SK-N-SH treated with all-trans-retinoic acid at 6 μM for 48 hours (cell line): ENCODE measurements at regions not wholly inside any gene's neighbourhood (a gene's known extent, or its start where the extent isn't known, plus 50 kb on each side); places are given as distances from the start of the nearest gene placed in this dataset.

ENCODE experiments used
- BACH2 ChIP-seq: fragments of 250-450 bp; sonication (Bioruptor Pico); IDR thresholded peaks from 2 replicates; pipeline ENCODE4 v1.9.0; 2021; ENCODE audit warnings: mild to moderate bottlenecking, borderline replicate concordance
- CSDC2 ChIP-seq: fragments of 250-450 bp; sonication (Bioruptor Pico); IDR thresholded peaks from 2 replicates; pipeline ENCODE4 v1.5.0; 2020; ENCODE audit warnings: mild to moderate bottlenecking, moderate library complexity
- CSRNP3 ChIP-seq: fragments of 250-450 bp; sonication (Bioruptor Pico); IDR thresholded peaks from 2 replicates; pipeline ENCODE4 v1.5.1; 2021; ENCODE audit warnings: mild to moderate bottlenecking, moderate library complexity
- POU6F1 ChIP-seq: fragments of 250-450 bp; sonication (Bioruptor Pico); IDR thresholded peaks from 2 replicates; pipeline ENCODE4 v1.8.0; 2021; ENCODE audit warnings: low read depth, mild to moderate bottlenecking, moderate library complexity, borderline replicate concordance
- SNAI2 ChIP-seq: fragments of 250-450 bp; sonication (Bioruptor Pico); IDR thresholded peaks from 2 replicates; pipeline ENCODE4 v1.5.0; 2020; ENCODE audit warnings: mild to moderate bottlenecking, moderate library complexity
- ZFP3 ChIP-seq: fragments of 250-450 bp; sonication (Bioruptor Pico); IDR thresholded peaks from 2 replicates; pipeline ENCODE4 v1.5.0; 2020; ENCODE audit warnings: mild to moderate bottlenecking, moderate library complexity
- ZNF565 ChIP-seq: fragments of 450-650 bp; formaldehyde crosslinking; conservative IDR thresholded peaks from 2 replicates; pipeline ENCODE4 v1.5.0; 2020; ENCODE audit warnings: low read depth, mild to moderate bottlenecking, moderate library complexity
- ZNF8 ChIP-seq: fragments of 450-650 bp; formaldehyde crosslinking; IDR thresholded peaks from 2 replicates; pipeline ENCODE4 v1.5.0; 2020; ENCODE audit warnings: mild to moderate bottlenecking, moderate library complexity

- no peak for TF ChIP-seq CSRNP3 (CRISPR knock-in tag)
- no peak for TF ChIP-seq CSDC2 (CRISPR knock-in tag)
- no peak for TF ChIP-seq ZNF565 (CRISPR knock-in tag)
- TF ChIP-seq SNAI2, result no peak
- no peak for TF ChIP-seq ZFP3
- no peak for TF ChIP-seq POU6F1 (CRISPR knock-in tag)
- TF ChIP-seq ZNF8 (CRISPR knock-in tag), result no peak
- no peak for TF ChIP-seq BACH2 (CRISPR knock-in tag)
Observed at GRCh38 chr1:37294529-37294928, 179.9 kb upstream of the ZC3H12A start.
